GM21786 (cell line): ENCODE measurements at regions not wholly inside any gene's neighbourhood (a gene's known extent, or its start where the extent isn't known, plus 50 kb on each side); places are given as distances from the start of the nearest gene placed in this dataset.

Experiments
- ATAC-seq: cut with Tn5 transposase; IDR thresholded peaks from one replicate; pipeline ENCODE4 v1.9.1; 2021; ENCODE audit not compliant: unreplicated experiment

DNA sequence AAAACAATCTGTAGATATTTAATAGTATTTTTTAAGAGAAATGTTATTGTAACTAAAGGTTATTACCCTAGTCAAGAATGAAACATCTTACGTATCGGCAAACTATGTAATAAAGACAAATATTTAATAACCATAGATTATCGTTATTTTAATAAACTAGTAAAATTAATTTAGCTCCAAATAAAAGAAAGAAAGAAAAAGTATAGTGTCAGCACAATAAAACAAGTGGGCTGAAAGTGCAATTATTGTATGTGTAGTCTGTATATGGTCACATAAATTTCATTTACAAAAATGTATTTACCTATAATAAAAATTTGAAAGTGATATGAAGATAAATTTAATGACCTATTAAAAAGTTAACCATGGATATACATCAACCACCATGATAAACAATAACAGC, 1258.4 kb upstream of the MIR17HG start:
- ATAC-seq: no peak

DNA sequence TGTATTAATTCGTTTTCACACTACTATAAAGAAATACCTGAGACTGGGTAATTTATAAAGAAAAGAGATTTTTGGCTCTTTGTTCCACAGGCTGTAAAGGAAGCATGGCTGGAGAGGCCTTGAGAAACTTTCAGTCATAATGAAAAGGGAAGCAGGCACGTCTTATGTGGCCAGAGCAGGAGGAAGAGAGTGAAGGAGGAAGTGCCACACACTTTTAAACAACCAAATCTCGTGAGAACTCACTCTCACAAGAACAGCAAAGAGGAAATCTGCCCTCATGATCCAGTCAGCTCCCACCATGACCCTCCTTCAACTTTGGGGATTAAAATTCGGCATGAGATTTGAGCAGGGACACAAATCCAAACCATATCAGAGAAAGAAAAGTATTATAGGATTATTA, 1255.9 kb upstream of the MIR17HG start:
- no peak for ATAC-seq

DNA sequence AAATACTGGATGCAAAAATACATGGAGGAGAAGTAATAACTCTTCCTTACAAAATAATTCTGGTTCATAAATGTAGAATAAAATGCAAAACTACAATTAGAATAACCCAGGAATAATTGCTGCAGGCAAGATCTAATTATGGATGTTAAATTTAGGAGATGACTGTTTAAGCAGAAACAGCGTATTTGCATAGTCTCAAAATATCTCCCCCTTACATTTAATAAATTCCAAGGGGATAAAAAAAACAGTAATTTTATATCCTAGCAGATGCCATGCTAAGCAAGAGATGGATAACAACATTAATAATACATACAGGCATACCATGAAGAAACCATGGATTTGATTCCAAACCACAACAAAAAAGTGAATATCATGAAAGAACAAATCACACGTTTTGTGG, 1253.1 kb upstream of the MIR17HG start:
- ATAC-seq: no peak

DNA sequence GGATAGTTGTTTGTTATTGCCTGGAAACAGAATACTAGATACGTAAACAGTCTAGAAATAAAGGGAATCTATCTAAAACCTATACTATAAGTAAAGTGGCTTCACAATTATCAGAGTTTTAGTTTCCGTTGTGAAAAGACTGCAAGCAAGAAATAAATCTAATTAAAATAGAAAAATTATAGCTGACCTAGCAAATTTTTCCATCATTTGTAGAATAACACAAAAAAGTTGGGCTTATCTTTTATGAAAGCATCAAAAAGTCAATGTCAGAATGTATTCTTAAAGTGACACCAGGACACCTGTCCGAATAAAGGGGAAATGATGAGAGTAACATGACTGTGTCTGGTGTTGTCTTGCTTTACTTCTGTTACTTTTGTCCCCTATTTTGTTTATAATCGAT, 1248.9 kb upstream of the MIR17HG start:
- ATAC-seq: no peak

DNA sequence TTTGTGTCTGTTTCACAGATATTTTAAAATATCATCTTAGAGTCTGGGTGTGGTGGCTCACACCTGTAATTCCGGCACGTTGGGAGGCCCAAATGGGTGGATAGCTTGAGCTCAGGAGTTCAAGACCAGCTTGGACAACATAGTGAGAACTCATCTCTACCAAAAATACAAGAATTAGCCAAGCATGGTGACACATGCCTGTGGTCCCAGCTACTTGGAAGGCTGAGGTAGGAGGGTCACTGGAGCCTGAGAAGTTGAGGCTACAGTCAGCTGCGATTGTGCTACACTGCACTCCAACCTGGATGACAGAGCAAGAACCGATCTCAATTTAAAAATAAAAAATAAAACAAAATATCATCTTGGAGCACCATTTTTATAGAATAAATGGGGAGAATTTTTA, 1247.6 kb upstream of the MIR17HG start:
- no peak for ATAC-seq

DNA sequence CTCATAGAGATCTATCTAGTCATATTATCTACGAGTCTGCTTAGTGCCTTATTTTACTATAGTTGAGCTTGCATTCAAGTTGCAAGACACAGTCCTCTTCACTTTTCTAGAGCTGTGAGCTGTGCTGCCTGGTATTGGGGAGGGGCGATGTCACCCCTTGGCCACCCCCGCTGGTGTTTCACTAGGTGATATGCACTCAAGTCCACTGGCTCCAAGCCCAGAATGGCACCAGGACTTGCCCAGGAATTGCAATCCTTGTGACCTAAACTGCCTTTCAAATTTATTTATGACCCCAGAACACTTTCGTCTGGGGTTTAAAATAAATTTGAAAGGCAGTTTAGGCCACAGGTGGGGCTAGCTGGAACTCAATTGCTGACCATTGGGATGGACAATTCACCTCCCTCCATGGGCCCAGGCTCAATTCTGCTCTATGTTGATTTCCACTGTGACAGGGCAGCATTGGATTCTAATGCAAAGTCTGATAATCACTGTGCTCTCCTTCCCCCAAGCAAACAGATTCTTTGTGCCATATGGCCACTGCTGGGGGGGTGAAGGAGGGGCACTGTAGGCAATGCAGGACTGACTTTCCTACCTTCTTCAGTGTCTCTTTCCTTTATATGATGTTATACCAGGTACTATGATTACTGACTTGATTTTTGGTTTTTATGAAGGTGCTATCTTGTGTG, 1244.2 kb upstream of the MIR17HG start:
- ATAC-seq: no peak

DNA sequence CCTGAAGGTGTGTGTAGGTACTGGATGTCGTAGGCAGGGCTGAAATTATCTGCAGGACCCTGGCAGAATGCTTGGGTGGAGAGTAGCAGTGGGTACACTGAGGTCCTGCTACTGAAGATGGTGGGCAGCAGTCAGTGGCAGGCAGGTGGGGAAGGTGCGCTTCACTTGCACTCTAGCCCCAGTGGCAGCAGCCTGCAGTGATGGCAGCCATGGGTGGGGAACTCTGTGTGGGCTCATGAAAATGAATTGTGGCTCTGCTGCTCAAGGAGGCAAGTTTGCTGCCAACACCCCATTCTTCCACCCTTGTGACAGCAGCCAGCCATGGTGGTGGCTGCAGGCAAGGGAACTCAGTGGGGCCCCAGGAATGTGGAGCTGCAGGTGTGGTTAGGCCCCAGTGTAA, 1242.7 kb upstream of the MIR17HG start:
- no peak for ATAC-seq

DNA sequence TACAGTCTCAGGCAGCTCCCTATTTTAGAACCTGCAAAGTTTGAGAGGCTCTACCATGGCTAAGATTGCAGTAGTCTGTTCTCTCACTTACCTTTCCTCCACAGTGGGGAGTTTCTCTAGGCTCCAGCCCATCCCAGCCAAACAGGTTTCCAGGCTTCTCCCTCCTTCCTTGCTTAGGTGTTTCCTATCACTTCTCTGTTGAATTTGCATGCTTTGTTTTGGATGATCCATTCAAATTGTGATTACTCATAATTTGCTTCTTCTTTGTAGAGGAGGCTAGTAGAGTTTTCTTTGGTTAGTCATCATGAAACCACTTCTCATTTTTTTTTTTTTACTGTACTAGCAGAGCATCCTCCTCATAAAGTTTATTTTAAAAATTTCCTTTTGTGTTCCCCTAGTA, 1242.2 kb upstream of the MIR17HG start:
- ATAC-seq: no peak

DNA sequence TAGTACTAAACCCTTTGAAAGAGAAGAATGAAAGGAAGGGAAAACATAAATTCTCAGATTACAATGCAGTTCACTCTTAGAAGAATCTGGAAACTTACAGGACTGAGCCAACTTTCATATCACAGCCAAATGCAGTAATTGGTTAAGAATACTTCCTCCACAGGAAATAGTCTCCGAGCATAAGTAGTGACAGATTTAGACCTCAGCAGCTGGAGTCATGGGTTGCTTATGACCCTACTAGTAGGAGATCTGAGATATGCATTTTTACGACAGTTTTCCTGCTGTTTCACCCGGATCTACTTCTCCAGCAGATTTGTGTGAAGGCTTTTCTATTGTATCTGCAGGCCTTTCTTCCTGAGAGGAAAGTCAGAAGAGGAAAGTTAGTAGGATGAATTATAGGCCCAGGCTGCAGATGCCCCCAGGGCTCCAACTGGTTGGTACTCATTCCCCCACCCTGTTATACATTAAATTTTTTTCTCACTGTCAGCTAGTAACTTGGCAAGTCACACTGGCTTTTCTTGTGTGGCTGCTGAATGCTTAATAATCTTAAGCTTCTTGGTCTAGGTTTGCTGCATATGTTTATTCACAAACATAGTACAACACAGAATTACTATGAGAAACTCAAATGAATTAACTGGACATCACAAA, 1241.5 kb upstream of the MIR17HG start:
- no peak for ATAC-seq

DNA sequence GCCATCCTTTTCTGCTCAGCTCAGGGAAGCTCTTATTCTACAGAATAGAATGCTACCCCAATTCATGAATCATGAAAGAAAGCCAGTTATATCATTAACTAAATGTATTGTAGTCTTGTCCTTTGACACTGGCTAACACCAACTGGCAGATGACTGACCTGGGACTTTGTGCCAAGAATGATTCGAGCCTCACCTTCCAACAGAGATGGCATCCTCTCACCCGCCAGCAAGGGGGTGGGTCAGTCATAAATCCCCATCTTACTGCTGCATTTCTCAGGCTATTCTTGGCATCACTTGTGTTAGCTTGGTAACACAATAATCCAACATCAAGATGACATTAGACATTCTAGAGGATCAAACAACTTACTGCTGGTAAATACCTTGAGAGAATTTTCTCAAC, 1239.8 kb upstream of the MIR17HG start:
- no peak for ATAC-seq

DNA sequence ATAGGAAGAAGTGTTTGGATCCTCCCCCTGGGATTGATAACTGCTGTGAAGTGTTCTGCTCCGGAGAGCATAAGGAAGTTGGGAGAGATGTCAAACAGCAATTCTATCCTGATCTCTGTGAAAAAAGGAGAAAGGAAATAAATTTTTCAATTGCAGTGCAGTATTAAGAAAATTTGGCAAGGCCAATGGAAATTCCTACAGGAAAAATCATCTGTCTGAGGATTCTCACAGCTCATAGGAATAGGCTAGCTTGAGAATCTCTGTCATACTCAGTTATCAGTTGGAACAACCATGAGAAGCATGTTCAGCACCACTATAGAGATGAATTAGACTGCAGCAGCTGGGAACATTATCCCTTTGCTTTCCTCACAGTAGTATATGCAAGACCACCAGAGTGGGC, 1238.9 kb upstream of the MIR17HG start:
- ATAC-seq: no peak

DNA sequence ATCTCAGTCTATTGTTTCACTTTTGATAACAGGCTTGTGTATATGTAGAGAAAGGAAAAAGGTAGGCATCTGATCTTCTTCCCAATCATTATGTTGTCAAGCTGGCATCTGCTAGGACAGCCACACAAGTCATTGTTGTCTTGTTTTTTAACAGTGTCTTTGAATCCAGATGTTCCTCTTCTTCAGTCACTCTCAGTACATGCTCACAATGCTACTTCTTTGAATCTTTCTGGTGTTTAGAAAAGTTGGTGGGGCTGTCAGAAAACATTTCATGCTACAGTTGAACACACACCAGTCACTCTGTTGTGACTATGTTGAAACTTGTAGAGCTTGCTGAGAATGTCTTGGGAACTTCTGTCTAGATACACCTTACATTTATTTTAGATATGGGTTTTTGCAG, 1231.4 kb upstream of the MIR17HG start:
- no peak for ATAC-seq

DNA sequence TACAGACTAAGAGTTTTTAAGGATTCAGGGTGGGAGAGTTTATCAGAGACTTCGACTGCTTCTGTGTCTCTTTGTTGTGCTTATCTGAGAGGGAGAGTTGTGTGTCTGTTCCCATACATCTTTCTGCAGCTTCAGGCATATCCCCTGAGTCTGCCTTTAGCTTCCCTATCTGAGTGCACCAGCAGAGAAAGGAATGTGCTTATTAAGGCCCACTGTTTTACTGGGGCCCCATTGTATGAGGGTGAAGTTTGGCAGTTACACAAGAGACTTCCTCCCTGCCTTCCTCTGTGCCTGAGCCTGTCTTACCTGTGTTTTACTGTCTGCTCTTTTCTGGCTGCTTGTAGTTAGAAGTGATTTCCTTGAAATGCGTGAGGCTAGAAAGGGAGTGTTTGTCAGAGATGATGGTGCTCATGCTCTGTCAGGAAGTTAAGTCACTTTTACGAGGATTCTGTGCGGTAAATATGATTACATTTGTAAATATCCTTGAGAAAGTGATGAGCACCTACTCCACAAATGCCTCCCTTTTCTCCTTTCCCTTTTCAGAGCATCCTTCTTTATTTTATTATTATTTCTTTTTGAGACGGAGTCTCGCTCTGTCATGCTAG, 1228.9 kb upstream of the MIR17HG start:
- ATAC-seq: no peak

DNA sequence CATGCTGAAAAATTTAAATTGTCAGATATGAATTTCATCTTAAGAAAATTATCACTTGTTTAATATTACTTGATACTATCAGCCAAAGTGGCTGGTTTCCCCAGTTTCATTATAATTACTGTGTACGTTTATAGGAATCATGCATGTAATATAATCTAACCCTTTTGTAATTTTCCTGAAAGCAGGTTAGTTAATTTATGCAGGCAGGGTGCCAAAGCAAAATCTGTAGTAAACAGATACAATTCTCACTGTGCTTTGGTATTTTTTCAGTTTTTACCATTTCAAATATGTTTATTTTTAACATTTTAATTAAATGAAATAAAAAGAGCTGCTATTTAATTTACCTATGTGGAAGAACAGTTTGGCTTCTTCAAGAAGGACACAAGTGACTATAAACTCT, 1227.5 kb upstream of the MIR17HG start:
- no peak for ATAC-seq

DNA sequence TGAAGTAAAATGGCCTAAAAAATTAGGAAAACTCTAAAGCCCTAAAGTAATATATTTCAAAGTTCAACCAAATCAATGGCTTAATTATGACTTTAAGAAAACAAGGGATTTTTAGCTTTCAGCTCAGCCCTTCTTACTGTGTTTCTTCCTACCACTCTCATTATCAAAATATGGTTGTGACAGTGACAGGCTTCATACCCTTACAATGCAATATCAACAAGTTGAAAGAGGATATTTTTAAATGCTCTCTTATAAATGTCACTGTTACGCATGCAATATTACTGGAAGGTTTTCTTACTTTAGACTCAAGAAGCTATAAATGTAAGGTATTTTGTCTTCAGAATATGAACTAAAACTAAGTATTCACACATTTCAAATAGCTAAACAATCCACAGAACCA, 1225.7 kb upstream of the MIR17HG start:
- no peak for ATAC-seq

DNA sequence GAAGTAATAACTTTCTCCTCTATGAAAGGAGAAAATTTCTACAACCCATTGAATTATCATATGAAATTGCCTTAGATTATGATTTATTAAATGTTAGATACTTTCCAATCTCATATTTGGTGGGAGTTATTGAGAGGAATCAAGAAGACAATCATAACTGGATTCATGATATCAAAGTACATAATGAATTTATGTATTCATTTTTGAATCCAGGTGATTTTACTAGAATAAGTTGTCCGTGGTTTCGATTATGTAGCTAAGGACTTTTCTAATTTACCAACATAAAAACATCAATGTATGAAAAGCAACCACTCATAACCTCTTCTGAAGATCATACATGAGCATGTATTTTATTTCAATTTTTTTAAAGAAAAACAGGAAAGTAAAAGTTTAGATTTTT, 1225.0 kb upstream of the MIR17HG start:
- ATAC-seq: no peak

DNA sequence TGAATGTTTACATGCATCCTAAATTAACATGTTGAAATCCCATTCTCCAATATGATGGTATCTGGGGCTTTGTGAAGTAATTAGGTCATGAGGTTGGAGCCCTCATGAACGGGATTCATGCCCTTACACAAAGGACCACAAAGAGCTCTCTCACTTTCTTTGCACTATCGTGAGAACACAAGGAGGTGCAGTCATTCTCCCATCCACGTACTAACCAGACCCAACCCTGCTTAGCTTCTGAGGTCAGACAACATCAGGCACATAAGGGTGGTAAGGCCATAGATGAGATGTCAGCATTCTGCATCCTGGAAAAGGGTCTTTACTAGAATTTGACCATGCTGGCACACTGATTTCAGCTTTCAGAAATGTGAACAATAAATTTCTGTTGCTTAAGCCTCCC, 1211.9 kb upstream of the MIR17HG start:
- no peak for ATAC-seq

DNA sequence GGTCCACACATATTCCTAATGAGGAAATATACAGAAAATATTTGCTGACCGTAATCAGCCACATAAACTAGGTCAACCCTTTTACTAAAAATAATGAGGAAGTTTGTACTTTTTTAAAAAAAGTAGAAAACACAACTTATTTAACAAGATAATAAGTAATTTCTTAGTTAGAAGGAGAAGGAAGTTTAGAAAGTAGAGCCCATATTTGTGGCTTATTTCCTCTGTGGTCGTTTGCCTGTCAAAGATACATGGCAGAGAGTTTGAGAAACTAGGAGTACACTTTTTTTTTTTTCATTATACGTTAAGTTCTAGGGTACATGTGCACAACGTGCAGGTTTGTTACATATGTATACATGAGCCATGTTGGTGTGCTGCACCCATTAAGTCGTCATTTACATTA, 1205.2 kb upstream of the MIR17HG start:
- ATAC-seq: no peak

DNA sequence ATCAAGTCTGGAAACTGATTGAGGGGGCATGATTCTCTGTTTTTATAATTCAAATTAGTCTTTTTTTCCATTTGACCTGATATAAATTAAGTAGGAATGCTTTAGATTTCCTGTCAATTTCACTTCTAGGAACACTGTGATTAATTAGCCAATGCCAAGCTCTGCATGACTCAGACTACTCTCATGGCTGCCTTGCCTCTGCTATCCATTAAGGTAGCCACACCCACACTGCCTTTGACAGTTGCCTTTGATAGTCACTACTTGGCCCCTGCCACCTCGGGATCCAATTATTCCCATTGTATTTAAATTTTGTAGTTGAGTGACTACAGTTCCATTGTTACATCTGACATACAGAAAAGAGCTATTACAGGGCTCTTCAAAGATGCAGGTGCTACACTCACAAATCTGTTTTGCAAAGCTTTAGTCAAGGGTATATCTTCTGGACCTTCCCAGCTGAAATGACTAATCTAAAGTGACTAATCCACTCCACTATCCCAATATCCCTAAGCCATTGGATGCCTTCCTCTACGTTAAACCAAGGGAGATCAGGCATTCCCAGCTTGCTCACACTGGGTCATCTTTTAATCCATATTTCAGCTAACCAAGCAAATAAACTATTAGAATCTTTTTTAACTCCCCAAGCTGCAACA, 1193.1 kb upstream of the MIR17HG start:
- no peak for ATAC-seq

DNA sequence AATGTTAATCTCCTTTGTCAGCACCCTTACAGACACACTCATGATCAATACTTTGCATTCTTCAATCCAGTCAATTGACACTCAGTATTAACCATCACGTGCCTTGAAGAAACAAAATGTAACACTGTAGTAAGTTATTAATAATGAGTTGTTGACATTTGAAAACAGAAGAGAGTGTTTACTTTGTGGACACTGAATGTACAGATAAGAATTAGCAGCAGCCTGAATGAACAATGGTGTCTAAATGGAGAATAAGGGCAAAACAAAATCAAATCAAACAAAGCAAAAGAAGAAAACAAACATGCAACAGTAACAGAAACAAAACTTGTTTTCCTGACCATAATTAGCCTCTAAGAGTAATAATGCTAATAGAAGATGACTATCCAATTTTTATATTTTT, 1191.1 kb upstream of the MIR17HG start:
- no peak for ATAC-seq

DNA sequence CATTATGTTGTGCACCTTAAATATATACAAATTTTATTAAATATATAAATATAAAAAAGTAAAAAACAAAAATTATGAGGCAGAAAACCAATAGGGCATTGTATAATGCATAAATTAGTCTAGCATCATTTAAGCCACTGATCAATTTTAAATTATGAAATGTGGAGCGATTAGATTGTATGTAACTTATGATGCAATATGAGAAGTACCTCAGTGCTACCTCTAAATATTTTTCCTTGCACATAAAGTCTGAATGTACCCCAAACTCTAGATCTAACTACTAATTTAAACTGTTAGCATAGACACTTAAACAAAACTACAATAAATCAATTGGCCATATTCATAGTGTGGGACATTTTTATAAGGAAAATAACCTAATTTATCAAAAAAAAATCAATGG, 1178.5 kb upstream of the MIR17HG start:
- no peak for ATAC-seq

DNA sequence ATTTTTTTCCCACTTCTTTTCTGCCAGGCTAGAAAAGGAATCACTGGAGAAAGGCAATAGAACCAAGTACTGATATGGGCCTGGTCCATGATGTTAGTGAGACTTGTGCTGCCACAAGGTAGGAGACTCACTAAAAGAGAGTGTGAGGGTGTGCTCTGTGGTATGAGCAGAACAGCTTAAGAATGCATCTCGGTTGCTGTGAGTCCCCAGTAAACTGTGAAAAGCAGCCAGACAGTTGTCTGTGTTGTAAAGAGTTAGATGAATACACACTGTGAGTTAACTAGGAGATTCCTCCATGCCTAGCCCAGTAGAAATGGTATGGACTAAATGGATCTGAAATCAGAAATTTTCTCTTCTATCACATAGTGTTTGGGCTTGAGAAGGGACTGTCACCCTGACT, 1177.3 kb upstream of the MIR17HG start:
- ATAC-seq: no peak
